Activated naive CD8-positive, alpha-beta T cell treated with anti-CD3 and anti-CD28 coated beads, Interleukin-2, amount 50 U/mL, for 16 hours (primary cell): ENCODE measurements at regions not wholly inside any gene's neighbourhood (a gene's known extent, or its start where the extent isn't known, plus 50 kb on each side); places are given as distances from the start of the nearest gene placed in this dataset.

Experiments
- DNase-seq: peaks from one replicate; pipeline ENCODE4 v3.0.0-alpha.2; 2020; ENCODE audit warnings: low read depth, low spot score

DNA sequence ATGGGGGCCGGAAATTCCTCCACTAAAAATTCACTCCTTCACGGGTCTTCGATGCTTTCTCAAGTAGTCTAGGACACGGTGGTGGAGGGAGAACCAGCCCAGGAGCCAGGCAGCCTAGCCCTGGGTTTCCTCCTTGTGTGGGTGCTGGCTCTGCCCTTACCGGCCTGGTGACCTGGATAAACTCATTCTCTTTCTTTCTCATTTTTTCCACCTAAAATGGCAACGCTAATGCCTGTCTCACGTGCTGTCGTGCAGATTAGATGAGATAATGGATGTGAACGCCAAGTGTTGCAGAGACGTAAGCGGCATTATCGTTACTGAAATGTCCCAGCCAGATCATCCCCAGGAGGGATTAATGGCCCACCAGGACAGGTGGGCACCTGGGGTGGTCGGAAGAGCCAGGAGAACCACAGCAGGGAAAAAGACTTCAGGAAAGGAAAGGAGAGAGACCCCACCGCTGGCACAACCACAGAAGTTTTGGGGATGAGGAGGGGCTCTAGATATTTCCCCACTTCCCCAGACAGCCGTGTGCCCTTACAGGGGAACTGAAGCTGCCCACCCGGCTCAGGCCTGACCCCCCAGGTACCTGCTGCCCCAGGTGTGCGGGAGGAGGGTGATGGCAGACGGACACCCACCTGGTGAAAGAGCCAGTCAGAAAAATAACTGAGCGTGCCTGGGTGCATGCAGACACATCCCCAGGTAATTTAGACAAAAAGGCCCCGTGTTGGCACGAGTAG, 100.8 kb upstream of the ASAP2 start:
- DNase-seq, result no peak

GRCh38 chr2:9103663-9104277, 100.3 kb upstream of the MBOAT2 start:
- DNase-seq, result no peak

- DNase-seq, result no peak
These were observed 99.6 kb upstream of the MBOAT2 start for GRCh38 chr2:9102861-9103662.

DNA sequence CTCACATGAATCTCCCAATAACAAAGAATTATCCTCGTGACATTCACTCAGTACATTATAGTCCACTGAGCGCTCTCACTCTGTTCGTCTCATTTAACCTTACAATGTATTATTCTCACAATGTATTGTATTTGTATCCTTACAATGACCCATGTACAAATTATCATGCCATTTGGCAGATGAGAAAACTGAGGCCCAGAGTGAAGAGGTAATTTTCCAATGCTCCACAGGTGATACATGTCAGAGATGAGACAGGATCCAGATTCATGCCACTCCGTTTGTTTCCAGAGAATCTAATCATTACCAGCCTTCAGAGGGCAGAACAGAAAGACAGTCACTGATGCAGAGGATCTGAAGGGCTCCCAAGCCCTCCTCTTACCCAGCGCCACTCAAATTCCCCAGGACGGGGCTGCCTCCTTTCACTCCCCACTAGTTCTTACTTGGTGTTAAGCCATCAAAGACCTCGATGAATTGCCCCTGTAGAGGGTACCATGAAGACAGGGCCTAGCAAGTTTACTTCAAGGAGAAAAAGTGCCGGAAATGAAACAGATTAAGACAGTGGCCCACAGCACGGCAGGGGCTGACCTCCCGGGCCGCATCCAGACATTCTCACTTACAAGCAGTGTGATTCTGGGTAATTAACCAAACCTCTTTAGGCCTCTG, 98.4 kb upstream of the MBOAT2 start:
- no peak for DNase-seq

DNA sequence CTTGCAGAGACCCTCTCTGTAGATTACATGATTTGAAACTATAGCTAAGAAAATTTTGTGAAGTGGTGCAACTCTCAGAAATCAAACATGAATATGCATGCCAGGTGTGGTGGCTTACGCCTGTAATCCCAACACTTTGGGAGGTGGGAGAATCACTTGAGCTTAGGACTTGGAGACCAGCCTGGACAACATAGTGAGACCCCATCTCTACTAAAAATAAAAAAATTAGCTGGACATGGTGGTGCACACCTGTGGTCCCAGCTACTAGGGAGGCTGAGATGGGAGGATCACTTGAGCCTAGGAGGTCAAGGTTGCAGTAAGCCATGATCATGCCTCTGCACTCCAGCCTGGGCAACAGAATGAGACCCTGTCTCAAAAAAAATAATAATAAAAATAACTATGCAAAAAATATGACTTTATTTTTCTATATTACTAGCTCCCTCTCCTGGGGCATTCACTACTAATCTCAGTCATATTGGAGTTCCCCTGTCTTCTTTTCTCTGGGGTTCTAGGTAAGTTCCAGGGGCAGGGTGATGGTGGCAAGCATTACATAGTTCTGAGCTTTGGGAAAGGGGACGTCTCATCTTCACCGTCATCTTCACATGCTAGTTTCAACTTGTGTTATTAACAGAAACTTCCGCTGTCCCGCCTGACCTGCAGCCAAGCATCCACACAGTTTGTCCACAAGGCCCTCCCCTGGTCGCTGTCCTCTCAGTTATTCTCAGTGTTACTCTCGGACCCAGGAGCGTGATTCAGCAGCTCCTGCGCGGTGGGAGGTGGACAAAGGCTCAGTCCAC, 96.8 kb upstream of the MBOAT2 start:
- DNase-seq, result no peak

DNA sequence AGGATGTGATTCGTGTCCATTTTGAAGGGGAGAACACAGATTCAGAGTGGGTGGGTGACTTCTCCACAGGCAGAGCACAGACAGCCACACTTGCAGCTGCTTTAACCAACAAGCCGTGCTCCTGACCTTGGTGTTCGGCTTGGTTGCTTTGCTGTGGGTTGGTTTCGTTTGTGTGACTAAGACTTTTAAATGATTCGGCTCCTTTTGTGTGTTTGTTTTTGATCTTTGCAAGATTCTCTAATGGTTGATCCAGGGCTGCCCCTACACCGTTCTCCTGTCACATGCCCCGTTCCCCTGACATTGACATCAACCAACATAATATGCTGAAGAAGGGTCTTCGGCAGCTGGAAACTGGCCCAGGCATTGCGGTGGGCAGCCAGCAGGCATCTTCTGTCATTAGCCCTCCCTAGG, 95.9 kb upstream of the MBOAT2 start:
- no peak for DNase-seq

GRCh38 chr2:9097892-9098291, 94.4 kb upstream of the MBOAT2 start:
- no peak for DNase-seq

DNA sequence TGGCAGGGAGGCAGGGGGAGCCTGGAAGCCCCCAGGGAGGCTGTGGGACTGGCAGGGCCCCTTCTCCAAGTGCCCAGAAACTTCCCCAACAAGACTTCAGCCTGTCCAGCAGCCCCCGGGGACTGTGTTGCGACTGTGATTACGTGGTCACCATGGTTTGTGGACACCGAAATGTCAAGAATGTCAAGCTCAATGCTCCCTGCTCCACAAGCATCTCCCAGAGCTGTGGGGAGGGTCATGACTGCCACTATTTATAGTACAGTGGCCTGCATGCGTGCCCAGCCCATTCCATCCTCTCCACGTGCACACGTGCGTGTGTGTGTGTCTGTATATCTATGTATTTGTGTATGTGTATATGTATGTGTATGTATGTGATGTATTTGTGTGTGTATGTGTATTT, 93.8 kb upstream of the MBOAT2 start:
- DNase-seq, result no peak

- DNase-seq, result no peak
These were observed 93.3 kb upstream of the MBOAT2 start for GRCh38 chr2:9096761-9097160.

GRCh38 chr2:9095690-9096089, 92.2 kb upstream of the MBOAT2 start:
- DNase-seq, result no peak

- DNase-seq, result no peak
These were observed 91.7 kb upstream of the MBOAT2 start for GRCh38 chr2:9095226-9095625.

GRCh38 chr2:9094117-9094516, 90.6 kb upstream of the MBOAT2 start:
- no peak for DNase-seq

- no peak for DNase-seq
These were observed 89.8 kb upstream of the MBOAT2 start for GRCh38 chr2:9093324-9093723.

GRCh38 chr2:9092383-9093282, 89.1 kb upstream of the MBOAT2 start:
- DNase-seq, result no peak

GRCh38 chr2:9091811-9092210, 88.3 kb upstream of the MBOAT2 start:
- no peak for DNase-seq

GRCh38 chr2:9089831-9090230, 86.3 kb upstream of the MBOAT2 start:
- DNase-seq, result no peak

DNA sequence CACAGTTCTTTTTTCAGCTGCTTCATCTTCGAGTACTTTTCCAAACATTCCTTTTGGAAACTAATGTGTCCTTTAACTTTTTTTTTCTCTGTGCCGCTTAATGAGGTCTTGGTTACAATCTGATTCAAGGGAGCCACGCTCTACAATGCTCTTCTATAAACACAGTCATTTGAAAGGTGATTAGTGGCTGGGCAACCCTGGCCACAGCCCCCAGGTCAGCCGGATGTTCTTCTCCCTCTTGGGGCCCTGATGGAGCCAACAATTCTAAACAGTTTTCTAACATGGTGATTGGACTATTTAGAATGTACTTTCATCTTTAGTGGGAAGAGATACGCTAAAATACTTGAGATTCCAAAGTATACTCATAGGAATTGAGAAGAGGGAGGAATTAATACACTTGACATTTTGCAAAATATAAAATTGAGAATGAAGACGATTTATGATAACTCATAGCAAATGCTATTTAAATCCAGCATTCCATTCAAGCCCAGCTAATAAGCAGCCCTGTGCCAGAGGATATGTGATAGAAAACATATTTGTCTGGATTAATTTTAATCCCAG, 83.7 kb upstream of the MBOAT2 start:
- no peak for DNase-seq

DNA sequence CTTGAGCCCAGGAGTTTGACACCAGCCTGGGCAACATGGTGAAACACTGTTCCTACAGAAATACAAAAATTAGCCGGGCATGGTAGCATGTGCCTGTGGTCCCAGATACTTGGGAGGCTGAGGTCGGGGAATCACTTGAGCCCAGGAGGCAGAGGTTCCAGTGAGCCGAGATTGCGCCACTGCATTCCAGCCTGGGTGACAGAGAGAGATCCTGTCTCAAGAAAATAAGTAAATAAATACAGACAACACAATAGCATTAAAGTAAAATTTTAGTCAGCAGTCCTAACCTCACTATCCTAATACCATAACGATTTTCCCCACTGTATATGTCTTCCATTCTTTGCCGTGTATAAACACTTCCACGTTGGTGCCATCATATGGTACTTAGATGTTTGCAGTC, 83.0 kb upstream of the MBOAT2 start:
- no peak for DNase-seq

DNA sequence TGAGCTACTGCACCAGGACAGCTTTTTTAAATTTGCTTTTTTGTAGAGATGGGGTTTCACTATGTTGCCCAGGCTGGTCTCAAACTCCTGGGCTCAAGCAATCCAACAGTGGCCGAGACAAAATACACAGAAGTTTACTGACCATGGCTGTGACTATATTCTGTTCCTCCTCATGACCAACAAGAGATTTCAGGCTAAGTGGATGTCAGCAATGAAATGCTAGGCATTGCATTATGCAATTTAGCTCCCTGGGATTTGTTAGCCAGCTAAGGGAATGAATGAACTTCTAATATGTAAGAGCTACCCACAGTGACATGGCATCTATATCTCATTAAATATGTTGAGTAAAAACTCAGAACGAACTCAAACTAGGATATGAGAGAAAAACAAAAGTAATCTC, 81.9 kb upstream of the MBOAT2 start:
- no peak for DNase-seq

DNA sequence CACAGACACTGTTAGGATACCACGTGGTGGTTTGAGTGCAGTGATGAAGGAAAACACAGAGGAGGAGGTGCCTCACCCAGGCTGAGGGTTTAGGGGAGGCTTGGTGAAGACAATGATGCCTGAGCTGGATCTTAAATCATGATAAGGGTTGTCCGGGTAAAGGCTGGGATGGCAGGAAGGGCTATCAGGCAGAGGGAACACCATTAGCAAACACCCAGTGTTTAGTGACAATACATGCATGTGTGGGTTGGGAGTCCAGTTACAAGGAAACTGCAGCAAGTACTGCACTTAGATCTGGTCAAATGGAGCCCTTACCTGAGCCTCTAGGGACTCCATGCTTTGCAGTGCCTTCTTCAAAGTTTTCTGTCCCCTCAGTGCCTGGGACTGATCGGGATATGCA, 79.8 kb upstream of the MBOAT2 start:
- DNase-seq, result no peak
